Right ventricle myocardium superior (tissue), 1 donor: ENCODE measurements at regions not wholly inside any gene's neighbourhood (a gene's known extent, or its start where the extent isn't known, plus 50 kb on each side); places are given as distances from the start of the nearest gene placed in this dataset.
"Not testable (repeated sequence)": the region's sequence is repeated elsewhere in the genome, so short reads cannot be mapped to it uniquely, and the experiment has no call there.

Experiments
- ATAC-seq: fragments of 200-7000 bp; cut with Tn5 transposase; one replicate; pipeline ENCODE4 v1.9.1; 2020; ENCODE audit warnings: mild to moderate bottlenecking; ENCODE audit not compliant: poor library complexity
- DNase-seq: peaks from one replicate; pipeline ENCODE4 v3.0.0-alpha.2; 2020
- intact Hi-C: fragments of 100-400 bp; cut with DNase I; formaldehyde crosslinking; loops from one replicate; pipeline ENCODE4 v1.11.2; 2022
- donor health status: DM: no; HTN: yes; CAD: no; lungs with severe emphysema.

GRCh38 chr4:73671348-73671747, 51.1 kb upstream of the RASSF6 start:
- ATAC-seq, intact Hi-C loops, DNase-seq: not testable (repeated sequence)

DNA sequence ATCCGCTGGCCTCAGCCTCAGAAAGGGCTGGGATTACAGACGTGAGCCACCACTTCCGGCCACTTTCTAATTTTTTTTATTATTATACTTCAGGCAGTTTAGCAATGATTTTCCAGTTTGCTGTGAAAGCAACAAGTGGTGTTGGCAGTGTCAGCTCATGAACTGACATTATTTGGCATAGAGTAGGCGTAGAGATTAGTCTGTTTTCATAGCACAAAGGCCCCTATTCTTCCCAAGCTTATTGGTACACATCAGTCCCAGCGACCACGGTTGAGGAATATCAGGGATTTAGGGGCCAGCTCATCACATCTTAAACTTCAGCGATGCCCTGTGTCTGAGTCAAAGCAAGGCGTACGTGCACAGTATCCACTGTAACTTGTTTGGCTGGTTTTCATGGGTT, 53.0 kb upstream of the RASSF6 start:
- intact Hi-C loops: no loop called here
- DNase-seq (no peak), ATAC-seq (peak; percentile 69)

DNA sequence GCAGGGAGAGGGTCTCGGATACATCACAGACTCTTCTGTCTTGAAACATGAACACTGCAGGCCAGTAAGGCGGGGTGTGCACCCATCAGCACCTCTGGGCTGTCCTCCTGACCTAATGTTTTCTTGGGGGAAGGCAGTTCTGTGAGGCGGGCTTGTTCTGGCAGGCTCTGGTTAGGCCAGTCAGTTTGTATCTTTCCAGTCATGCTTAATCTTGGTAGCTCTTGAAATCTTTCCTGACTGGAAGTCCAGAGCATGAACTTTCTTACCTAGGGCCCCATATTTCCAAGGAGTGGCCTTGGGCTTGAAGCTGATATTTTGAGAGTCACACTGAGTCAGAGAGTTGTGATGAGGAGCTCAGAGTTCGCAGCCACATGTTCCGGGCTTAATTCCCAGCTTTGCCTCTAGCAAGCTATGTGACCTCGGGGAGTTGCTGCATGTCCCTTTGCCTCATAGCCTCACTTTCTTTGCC, 54.2 kb upstream of the RASSF6 start:
- ATAC-seq: peak; percentile 54
- intact Hi-C loops: no loop called here
- peak; percentile 50 for DNase-seq

- intact Hi-C loops: no loop called here
- DNase-seq (no peak), ATAC-seq (no peak)
Measured at GRCh38 chr4:73675623-73676022, 55.4 kb upstream of the RASSF6 start.

GRCh38 chr4:73676136-73676535, 55.9 kb upstream of the RASSF6 start:
- ATAC-seq (no peak), DNase-seq (no peak)
- intact Hi-C loops: no loop called here

GRCh38 chr4:73676861-73677323, 56.7 kb upstream of the RASSF6 start:
- ATAC-seq: peak; percentile 59
- intact Hi-C loops: no loop called here
- peak; percentile 49 for DNase-seq

- ATAC-seq (no peak), DNase-seq (no peak)
- intact Hi-C loops: no loop called here
Measured at GRCh38 chr4:73679836-73680235, 59.6 kb upstream of the RASSF6 start.

DNA sequence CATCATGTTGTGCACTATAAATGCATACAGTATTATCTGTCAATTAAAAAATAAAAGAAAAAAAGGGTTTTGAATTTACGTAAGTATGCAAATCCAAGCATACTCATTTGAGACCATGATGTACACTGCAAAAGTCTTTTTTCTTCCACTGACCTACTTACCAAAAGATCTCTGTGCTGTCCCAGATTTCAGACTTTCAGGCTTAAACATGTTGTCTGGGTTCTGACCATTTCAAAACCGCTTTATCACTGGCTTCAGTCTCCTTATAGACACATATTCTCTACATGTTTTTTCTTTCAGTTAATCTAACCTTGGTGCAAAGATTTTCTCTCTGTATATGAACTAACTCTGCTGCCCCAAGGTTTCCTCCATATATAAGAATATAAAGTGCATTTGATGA, 58.6 kb upstream of the CXCL8 start:
- intact Hi-C loops: no loop called here
- ATAC-seq: no peak

GRCh38 chr4:73682508-73682907, 57.9 kb upstream of the CXCL8 start:
- no peak for ATAC-seq

More for the DNA sequence above, 58.6 kb upstream of the CXCL8 start:
- no peak for DNase-seq

GRCh38 chr4:73683033-73683432, 57.3 kb upstream of the CXCL8 start:
- ATAC-seq: no peak
- intact Hi-C loops: no loop called here
- DNase-seq: no peak

More at GRCh38 chr4:73682508-73682907, 57.9 kb upstream of the CXCL8 start:
- no peak for DNase-seq
- intact Hi-C loops: no loop called here

DNA sequence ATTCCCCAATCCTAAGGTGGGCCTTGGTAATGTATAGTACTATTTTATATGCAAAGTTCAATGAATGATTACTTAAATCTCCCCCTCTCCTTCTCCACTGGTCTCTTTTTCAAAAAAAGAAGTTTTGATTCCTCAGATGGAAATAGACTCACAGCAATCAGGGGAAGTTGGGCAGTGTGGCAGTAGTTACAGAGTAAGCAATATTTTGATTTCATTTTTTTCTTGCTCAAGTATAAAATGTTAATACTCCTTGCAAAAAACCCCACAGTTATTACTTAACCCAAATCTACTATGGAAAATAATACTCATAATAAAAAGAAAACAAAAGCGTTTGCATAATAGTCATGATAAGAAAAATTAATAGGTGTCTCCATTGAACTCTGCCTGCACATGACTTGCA, 56.9 kb upstream of the CXCL8 start:
- intact Hi-C loops: no loop called here
- DNase-seq (no peak), ATAC-seq (no peak)

- DNase-seq: no peak
- intact Hi-C loops: no loop called here
- no peak for ATAC-seq
Measured at GRCh38 chr4:73684097-73684496, 56.3 kb upstream of the CXCL8 start.

DNA sequence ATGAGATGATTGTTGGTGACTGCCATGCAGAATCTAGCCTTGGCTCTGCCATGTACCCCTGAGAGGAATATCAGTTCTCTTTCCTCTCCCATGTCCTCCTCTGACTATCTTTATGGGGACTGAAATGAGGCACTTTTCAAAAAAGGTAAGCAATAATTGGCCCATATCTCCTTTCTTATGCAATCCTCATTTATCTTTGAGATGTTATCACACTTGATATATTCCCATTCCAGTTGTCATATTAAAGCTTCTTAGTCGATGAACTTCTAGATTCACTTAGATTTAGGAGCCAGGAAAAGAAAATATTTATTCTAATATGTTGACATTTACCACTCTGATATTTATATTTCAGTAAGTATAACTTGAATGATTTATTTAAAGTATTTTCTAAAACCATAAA, 55.3 kb upstream of the CXCL8 start:
- no peak for DNase-seq
- ATAC-seq: no peak
- intact Hi-C loops: no loop called here

DNA sequence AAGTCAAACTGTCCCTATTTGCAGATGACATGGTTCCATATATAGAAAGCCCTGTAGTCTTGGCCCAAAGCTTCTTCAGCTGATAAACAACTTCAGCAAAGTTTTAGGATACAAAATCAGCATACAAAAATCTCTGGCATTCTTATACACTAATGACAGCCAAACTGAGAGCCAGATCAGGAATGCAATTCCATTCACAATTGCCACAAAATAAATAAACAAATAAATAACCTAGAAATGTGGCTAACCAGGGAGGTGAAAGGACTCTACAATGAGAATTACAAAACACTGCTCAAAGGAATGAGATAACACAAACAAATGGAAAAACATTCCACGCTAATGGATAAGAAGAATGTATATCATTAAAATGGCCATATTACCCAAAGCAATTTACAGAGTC, 52.9 kb upstream of the CXCL8 start:
- intact Hi-C loops: no loop called here
- DNase-seq (no peak), ATAC-seq (no peak)

DNA sequence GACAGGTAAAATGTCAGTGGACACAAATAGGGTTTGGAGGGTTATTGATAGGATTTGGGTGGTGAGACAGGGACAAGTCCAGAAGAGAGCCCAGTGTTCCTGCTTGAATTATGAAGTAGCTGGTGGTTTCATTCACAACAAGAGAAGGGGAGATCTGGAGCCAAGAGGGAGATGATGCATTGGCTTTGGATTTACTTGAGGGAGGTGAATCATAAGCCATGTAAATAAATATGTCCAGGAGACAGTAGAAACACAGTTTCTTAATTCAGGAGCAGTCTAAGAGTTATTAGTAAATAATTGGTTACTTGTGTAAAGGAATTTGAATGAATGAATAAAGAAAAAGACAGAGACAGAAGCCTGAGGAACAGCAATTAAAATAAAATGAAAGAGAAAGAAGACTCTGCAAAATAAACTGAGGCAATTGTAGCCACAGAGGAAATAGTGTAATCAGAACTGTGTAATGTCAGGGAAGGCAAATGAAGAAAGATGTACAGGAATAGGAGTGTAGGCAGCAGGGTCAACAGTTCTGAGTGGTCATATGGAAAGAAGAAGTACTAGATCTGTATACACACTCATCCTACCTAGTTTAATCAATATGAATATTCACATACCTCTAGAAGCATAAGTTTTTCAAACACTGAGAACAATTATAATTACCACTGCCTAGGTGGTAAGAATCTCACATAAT, 50.2 kb upstream of the CXCL8 start:
- no peak for DNase-seq
- intact Hi-C loops: no loop called here
- ATAC-seq: no peak
